HG03175 (cell line): ENCODE measurements at regions not wholly inside any gene's neighbourhood (a gene's known extent, or its start where the extent isn't known, plus 50 kb on each side); places are given as distances from the start of the nearest gene placed in this dataset.
"Not testable (repeated sequence)": the region's sequence is repeated elsewhere in the genome, so short reads cannot be mapped to it uniquely, and the experiment has no call there.

ENCODE experiments used
- ATAC-seq: cut with Tn5 transposase; IDR thresholded peaks from one replicate; pipeline ENCODE4 v1.9.1; 2021; ENCODE audit warnings: mild to moderate bottlenecking, moderate library complexity; ENCODE audit not compliant: unreplicated experiment

DNA sequence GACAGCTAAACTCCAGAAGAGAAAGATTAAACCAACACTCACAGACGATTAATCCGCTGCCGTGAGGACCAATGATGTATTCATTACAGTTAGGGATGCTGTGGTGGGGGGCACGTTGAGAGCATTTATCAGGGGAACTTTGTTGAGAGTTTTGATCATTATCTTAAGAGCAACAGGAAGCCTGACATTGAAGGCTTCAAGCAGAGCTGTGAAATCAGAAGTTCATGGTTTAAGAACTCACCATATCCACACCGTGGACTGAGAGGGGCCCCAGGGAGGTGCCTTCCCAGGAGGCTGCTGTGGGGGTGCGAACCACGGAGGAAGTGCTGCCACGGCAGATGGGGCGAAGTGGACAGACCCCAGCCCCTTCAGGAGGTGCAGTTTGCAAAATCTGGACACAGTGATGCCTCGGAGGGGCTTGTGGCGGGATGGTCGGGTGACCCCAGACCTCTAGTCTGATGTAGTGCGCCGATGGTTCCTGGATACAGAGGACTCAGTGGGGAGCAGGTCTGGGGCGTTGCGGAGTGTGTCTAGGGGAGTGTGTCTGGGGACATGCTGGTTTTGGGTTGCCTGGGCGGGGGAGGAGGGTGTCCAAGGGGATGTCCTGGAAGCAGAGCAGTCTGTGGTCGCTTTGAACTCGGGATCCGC, 73.0 kb downstream of the DIO3 start:
- ATAC-seq, result no peak

- no peak for ATAC-seq
These were observed 73.8 kb downstream of the DIO3 start for GRCh38 chr14:101634850-101635748.

DNA sequence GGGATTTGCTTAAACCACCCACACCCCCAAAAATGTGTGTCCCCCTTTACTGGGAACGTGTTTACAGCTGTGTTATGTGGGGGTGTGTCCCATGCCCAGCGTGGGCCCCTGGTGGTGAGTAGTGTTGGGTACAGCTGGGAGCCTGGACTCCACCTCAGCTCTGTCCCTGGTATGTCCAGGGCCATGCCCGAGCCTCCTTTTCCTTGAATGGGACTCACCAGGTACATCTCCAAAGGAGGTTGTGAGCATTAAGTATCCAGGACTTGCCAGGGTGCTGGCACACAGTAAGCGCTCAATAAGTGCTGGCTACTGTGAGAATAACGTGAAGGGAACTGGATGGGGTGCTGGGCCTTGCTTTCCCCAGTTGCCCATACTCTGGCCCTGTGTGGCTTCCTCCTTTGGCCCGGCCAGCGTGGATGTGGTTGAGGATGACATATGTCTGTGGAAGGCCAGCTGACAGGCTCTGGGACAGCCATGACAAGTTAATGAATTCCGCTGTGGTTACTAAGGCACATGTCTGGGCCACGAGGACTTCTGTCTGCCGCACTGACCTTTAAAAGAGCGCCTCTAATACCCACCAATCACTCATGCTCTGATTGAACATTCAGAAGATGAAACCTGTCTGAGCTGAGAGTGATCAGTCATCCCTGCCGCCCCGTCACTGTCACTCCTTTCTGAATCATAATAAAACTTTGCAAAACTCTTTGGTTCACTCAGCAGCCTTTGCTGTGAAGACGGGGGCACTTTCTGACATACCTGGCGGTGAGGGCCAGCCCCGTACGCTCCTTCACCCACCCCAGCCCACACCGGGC, 74.7 kb downstream of the DIO3 start:
- ATAC-seq, result peak; percentile 58

- no peak for ATAC-seq
These were observed 78.0 kb downstream of the DIO3 start for GRCh38 chr14:101639241-101639833.

- ATAC-seq, result no peak
These were observed 82.4 kb downstream of the DIO3 start for GRCh38 chr14:101643651-101644050.

DNA sequence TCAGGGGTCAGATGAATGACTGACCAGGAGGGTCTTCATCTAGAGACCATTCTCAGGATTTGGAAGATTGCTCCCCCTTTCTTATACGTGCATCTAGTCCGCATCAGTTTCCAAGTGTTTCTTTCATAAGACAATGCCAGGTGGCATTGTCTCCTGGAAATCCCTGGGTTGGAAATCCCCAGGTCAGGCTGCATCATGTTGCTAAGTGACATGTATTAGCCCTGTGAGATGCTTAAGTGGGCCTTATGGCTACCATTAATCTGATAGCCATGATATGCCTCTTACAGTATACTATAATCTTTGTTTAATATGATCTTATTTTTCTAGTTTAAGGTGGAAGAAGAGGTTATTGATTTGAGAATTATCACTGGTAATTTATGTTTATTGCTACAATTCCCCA, 92.8 kb downstream of the DIO3 start:
- no peak for ATAC-seq

- no peak for ATAC-seq
These were observed 96.1 kb downstream of the DIO3 start for GRCh38 chr14:101657372-101657771.

DNA sequence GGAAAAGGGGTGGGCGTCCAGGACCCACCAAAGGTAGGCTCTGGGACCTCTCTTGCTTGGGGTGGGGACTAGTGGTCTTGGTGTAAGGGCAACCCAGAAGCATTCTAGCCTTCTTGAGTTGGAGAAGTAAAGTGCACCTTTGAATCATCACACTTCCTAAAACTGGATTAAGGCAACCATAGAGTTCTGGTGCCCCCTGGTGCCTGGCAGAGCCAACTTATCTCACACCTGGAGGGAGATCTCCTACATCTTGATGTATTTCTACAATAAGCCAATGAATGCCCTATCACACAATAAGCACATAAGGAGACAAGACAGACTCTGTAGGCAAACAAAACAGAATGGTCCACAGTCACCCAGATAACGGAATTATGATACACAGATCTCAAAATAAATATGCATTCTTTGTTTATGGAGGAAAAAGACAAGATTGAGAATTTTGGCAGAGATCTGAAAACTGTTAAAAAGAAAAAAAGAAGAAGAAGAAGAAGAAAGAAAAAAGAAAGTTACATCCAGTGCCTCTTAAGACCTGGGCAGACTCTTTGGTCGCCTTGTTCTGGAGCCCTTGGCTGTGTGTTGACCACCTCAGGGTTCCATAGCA, 95.9 kb upstream of the PPP2R5C start:
- no peak for ATAC-seq

DNA sequence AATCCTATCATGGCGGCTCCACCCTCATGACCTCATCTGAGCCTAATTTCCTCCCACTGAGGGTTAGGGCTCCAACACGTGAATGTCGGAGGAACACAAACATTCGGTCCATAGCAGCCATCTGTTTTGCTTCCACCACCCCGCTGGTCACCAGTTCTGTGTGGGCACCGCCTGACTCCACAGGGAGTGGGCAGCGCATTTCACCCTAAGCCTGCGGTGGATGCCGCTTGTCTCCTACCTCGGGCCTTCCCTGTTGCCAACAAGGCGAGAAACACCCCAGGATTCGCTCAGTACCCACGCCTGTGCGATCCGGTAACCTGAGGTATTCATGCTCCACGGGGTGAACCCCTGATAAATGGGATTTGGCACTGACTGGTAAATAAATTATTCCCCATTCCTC, 95.2 kb upstream of the PPP2R5C start:
- ATAC-seq, result no peak

DNA sequence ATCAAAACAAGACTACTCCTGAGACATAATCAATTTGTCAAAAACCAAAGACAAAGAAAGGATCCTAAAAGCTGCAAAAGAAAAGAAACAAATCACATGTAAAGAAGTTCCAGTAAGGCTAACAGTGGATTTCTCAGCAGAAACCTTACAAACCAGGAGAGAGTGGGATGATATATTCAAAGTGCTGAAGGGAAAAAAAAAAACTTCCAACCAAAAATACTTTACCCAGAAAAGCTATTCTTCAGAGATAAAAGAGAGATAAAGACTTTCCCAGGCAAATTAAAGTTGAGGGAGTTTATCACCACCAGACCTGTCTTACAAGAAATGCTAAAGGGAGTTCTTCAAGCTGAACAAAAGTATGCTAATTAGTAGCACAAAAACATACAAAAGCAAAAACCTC, 91.9 kb upstream of the PPP2R5C start:
- ATAC-seq, result no peak

- ATAC-seq, result no peak
These were observed 87.6 kb upstream of the PPP2R5C start for GRCh38 chr14:101673873-101674272.

GRCh38 chr14:101675835-101676234, 85.7 kb upstream of the PPP2R5C start:
- not testable (repeated sequence) for ATAC-seq

DNA sequence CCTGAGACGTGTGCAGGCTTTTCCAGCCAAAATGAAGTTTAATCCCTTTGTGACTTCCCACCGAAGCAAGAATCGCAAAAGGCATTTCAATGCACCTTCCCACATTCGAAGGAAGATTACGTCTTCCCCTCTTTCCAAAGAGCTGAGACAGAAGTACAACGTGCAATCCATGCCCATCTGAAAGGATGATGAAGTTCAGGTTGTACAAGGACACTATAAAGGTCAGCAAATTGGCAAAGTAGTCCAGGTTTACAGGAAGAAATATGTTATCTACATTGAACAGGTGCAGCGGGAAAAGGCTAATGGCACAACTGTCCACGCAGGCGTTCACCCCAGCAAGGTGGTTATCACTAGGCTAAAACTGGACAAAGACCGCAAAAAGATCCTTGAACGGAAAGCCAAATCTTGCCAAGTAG, 83.6 kb upstream of the PPP2R5C start:
- ATAC-seq, result not testable (repeated sequence)

GRCh38 chr14:101681795-101682194, 79.7 kb upstream of the PPP2R5C start:
- no peak for ATAC-seq

- no peak for ATAC-seq
These were observed 78.1 kb upstream of the PPP2R5C start for GRCh38 chr14:101683365-101683764.

DNA sequence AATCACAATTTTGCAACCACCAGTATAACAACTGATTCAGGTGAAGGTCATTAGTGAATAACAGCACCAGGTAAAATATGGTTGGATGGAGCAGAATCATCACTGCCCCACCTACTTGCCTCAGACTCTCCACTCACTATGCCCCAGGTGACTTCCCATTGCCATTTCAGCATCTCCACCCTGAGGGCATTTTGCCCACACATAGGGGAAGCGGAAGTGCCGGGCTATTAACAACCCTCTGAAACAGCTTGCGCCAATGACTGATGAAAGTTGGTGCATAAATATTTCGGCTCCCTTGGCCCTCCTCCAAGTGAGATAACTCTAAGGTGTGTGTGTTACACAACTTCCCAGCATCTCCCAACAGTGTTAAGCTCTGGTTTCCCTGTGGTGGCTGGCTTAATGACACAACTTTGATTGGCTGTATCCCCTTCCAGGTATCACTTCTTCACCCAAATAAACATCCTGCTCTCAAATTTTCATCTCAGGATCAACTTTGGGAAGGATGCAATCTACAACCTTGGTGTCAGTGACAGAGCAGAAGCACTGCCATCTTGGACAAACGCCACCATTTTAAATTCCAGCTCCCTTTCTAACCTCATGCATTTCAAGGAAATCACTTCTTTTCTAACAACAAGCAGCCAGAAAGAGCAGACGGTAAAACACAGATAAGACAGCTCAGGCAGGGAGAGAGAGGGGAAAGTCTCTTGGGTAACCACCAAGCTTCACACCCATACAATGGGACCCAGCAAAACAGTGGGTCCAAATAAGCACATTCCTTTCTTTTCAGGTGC, 73.6 kb upstream of the PPP2R5C start:
- ATAC-seq, result no peak

- ATAC-seq, result no peak
These were observed 72.4 kb upstream of the PPP2R5C start for GRCh38 chr14:101689039-101689501.

GRCh38 chr14:101689966-101690365, 71.5 kb upstream of the PPP2R5C start:
- not testable (repeated sequence) for ATAC-seq

DNA sequence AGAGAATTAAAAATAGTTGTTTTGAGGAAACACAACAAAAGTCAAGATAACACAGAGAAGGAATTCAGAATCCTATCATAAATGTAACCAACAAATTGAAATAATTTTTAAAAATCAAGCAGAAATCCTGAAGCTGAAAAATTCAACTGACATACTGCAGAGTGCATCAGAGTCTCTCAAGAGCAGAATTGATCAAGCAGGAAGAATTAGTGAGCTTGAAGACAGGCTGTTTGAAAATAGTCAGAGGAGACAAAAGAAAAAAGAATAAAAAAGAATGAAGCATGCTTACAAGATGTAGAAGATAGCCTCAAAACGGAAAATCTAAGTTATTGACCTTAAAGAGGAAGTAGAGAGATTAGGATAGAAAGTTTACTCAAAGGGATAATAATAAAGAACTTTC, 65.8 kb upstream of the PPP2R5C start:
- ATAC-seq, result no peak

GRCh38 chr14:101704140-101704539, 57.4 kb upstream of the PPP2R5C start:
- no peak for ATAC-seq
